Adrenal gland (tissue), 9 donors: ENCODE measurements at regions not wholly inside any gene's neighbourhood (a gene's known extent, or its start where the extent isn't known, plus 50 kb on each side); places are given as distances from the start of the nearest gene placed in this dataset.

ENCODE experiments used
- DNase-seq, 7 donors: peaks; one replicate each; pipeline ENCODE4 v3.0.0-alpha.2; 2019 to 2020
- H3K27ac ChIP-seq, 5 donors: fragments of 200-600 bp; sonication (generic) in 4 of 5; 1 replicate in 3 of 5; 2 replicates in 2 of 5; pipeline versions ENCODE4 v1.5.1 to v1.8.0; 2016 to 2020; ENCODE audit warnings: mild to moderate bottlenecking in 1 of 5
- H3K27me3 ChIP-seq: fragments of 200-600 bp; 2 replicates; pipeline ENCODE4 v1.8.0; 2021
- H3K36me3 ChIP-seq, 2 donors: fragments of 200-600 bp; replicated peaks in 1 of 2; 1 replicate in 1 of 2; 2 replicates in 1 of 2; pipeline versions ENCODE4 v1.5.1 to v1.8.0; 2018 to 2022
- H3K4me1 ChIP-seq, 2 donors: fragments of 200-600 bp; replicated peaks in 1 of 2; 1 replicate in 1 of 2; 2 replicates in 1 of 2; pipeline versions ENCODE4 v1.5.1 to v1.8.0; 2018 to 2021
- H3K4me3 ChIP-seq, 4 donors: fragments of 200-600 bp; sonication (generic) in 3 of 4; one replicate each; pipeline ENCODE4 v1.5.1; 2016 to 2018
- H3K9me3 ChIP-seq, 3 donors: fragments of 200-600 bp; sonication (generic) in 1 of 3; replicated peaks in 1 of 3; 1 replicate in 2 of 3; 2 replicates in 1 of 3; pipeline versions ENCODE4 v1.5.1 to v1.8.0; 2016 to 2021
- POLR2A ChIP-seq, 2 donors: fragments of 450-650 bp; IDR thresholded peaks; one replicate each; pipeline ENCODE4 v1.6.1; 2017; ENCODE audit warnings: antibody characterized with exemption in 2 of 2, mild to moderate bottlenecking in 2 of 2, moderate library complexity in 1 of 2
- WGBS, 4 donors: extraction: QIAGEN DNeasy Blood & Tissue Kit in 2 of 4; methylation state at CpG; one replicate each; pipeline versions ENCODE4 v1.1.5 to v1.1.7; 2013 to 2017; 5-methylcytosine and 5-hydroxymethylcytosine counted together
- intact Hi-C, 2 donors: fragments of 100-400 bp; cut with DNase I; formaldehyde crosslinking; loops; one replicate each; pipeline versions ENCODE4 v1.14.1 to v1.15.0; 2022 to 2023
- TF ChIP-seq, protein P1 (sequence below), 6 experiments: fragments of 450-650 bp in 4 of 6; fragments of 200-600 bp in 2 of 6; sonication (generic) in 1 of 6; IDR thresholded peaks; 1 replicate in 5 of 6; 2 replicates in 1 of 6; pipeline versions ENCODE4 v1.5.1 to v1.8.0; 2016 to 2021; ENCODE audit warnings: antibody characterized with exemption in 6 of 6, mild to moderate bottlenecking in 2 of 6, moderate library complexity in 1 of 6
- donor health status: healthy with polysubstance abuse.
- donor health status: Bipolar disorder and iron deficiency.
- donor health status: DM: yes; HTN: yes; CAD: no.
- donor health status: DM: no; HTN: no; CAD: no.
- donor health status: DM: no; HTN: no; CAD: no.

DNA sequence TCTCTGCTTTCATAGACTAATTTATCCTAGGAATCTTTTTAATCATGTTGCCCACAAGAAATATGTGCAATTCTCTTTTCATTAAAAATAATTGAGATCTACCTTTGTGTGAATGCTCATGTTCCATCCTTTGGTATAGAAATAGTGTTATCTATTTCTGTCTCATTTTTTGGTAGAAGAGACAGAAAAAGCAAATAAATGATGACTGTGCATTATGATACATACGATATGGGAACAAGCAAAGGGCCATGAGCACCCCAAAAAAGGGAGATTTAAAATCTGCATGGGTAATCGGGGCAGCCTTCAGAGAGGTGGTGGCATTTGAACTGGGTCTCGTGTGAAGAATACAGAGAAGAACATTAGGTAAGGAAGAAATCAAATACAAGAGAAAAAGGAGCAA, 1197.5 kb upstream of the AUTS2 start:
- DNase-seq: no peak
- 76 to 87% (median 80%) methylated on average over 3 of the region's 3 CpGs for WGBS, 4 donors
- intact Hi-C loops: no loop called here
- Histone ChIP-seq H3K27ac (no peak overlapping the region), H3K4me3 (no peak overlapping the region), H3K36me3 (no peaks in the 10 kb centered on the region), H3K4me1 (no peaks in the 10 kb centered on the region), H3K27me3 (no peaks in the 10 kb centered on the region), H3K9me3 (no peaks in the 10 kb centered on the region)
- no peak for TF ChIP-seq POLR2A (IDR thresholded peaks at IDR 0.05)
- TF ChIP-seq, protein P1, sequence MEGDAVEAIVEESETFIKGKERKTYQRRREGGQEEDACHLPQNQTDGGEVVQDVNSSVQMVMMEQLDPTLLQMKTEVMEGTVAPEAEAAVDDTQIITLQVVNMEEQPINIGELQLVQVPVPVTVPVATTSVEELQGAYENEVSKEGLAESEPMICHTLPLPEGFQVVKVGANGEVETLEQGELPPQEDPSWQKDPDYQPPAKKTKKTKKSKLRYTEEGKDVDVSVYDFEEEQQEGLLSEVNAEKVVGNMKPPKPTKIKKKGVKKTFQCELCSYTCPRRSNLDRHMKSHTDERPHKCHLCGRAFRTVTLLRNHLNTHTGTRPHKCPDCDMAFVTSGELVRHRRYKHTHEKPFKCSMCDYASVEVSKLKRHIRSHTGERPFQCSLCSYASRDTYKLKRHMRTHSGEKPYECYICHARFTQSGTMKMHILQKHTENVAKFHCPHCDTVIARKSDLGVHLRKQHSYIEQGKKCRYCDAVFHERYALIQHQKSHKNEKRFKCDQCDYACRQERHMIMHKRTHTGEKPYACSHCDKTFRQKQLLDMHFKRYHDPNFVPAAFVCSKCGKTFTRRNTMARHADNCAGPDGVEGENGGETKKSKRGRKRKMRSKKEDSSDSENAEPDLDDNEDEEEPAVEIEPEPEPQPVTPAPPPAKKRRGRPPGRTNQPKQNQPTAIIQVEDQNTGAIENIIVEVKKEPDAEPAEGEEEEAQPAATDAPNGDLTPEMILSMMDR (IDR thresholded peaks at IDR 0.05): no peak

DNA sequence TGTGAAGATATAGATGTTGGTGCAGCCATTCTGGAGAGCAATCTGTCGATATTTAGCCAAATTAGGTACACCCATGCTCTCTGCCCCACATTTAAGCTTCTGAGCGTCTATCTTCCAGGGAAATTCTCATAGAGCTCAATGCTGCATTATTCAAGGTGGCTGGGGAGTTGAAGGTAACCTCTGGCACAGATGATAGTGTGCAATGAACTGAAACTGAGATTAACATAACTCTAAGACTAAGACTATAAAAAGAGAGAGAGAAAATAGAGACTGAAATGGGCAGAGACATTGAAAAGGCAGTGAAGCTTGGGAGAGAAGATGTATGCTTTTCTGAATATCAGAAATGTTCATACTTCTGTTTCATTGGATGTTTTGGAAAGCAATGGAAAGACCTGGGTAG, 1197.0 kb upstream of the AUTS2 start:
- 63 to 79% (median 73%) methylated on average over 2 of the region's 2 CpGs for WGBS, 4 donors
- Histone ChIP-seq H3K4me1 (no peaks in the 10 kb centered on the region), H3K9me3 (no peaks in the 10 kb centered on the region), H3K27ac (no peak overlapping the region), H3K36me3 (no peaks in the 10 kb centered on the region), H3K4me3 (no peak overlapping the region), H3K27me3 (no peaks in the 10 kb centered on the region)
- intact Hi-C loops: no loop called here
- no peak for TF ChIP-seq POLR2A (IDR thresholded peaks at IDR 0.05)
- TF ChIP-seq, protein P1 (IDR thresholded peaks at IDR 0.05): no peak
- no peak for DNase-seq

DNA sequence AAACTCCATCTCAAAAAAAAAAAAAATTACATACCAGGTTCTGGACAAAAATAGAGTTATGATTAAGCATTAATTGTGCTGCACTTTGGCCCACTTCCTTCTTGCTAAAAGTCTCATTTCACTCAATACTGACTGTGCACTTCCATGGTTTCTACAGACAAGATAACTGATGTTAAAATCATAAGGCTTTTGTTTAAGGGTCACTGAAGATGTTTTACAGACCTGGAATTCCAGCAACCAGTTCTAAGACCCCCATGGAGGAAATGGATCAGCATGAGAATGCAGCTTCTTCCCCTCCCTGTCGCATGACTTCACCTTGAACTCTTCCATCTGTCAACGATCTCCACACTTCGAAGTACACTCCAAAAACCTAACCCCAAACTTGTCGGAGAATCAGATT, 1191.8 kb upstream of the AUTS2 start:
- Histone ChIP-seq H3K4me1 (no peaks in the 10 kb centered on the region), H3K27ac (no peak overlapping the region), H3K4me3 (no peak overlapping the region), H3K36me3 (no peaks in the 10 kb centered on the region), H3K9me3 (no peaks in the 10 kb centered on the region), H3K27me3 (no peaks in the 10 kb centered on the region)
- no peak for TF ChIP-seq POLR2A (IDR thresholded peaks at IDR 0.05)
- intact Hi-C loops: no loop called here
- DNase-seq: no peak
- WGBS, 4 donors: 60 to 73% (median 62%) methylated on average over 4 of the region's 4 CpGs

DNA sequence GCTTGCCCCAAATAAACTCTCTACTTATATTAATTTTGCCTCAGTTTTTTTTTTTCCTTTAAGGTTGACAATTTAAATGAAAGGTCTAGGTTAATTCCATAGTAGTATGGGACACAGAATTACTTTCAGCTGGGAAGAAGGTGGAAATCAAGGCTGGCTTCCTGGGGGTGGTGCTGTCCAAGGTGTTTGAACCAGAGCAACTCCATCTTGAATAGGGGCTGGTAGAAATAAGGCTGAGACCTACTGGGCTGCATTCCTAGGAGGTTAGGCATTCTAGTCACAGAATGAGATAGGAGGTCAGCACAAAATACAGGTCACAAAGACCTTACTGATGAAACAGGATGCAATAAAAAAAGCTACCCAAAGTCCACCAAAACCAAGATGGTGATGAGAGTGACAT, 1190.8 kb upstream of the AUTS2 start:
- TF ChIP-seq, protein P1 (IDR thresholded peaks at IDR 0.05): no peak
- no peak for TF ChIP-seq POLR2A (IDR thresholded peaks at IDR 0.05)
- Histone ChIP-seq H3K4me1 (no peaks in the 10 kb centered on the region), H3K36me3 (no peaks in the 10 kb centered on the region), H3K4me3 (no peak overlapping the region), H3K27me3 (peaks cover 3% of the 10 kb centered on the region), H3K9me3 (no peaks in the 10 kb centered on the region), H3K27ac (no peak overlapping the region)
- DNase-seq: no peak
- intact Hi-C loops: no loop called here

DNA sequence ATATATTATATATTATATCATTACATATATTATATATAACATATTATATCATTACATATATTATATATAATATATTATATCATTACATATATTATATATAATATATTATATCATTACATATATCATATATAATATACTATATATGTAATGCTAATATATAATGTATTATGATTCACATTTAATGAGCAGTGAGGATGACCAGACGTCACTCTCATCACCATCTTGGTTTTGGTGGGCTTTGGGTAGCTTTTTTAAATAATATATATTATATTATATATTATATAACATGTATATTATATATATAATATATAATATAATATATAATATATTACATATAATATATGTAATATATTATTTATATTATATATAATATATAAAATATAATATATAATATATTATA, 1189.4 kb upstream of the AUTS2 start:
- WGBS, 4 donors: 91 to 96% (median 92%) methylated on average over 1 of the region's 1 CpG
- no peak overlapping the region for H3K27ac ChIP-seq
- TF ChIP-seq, protein P1 (IDR thresholded peaks at IDR 0.05): no peak
- no peak for TF ChIP-seq POLR2A (IDR thresholded peaks at IDR 0.05)
- H3K4me1 ChIP-seq: no peaks in the 10 kb centered on the region
- peaks cover 3% of the 10 kb centered on the region for H3K27me3 ChIP-seq
- intact Hi-C loops: no loop called here
- no peaks in the 10 kb centered on the region for H3K9me3 ChIP-seq
- no peak overlapping the region for H3K4me3 ChIP-seq
- DNase-seq: no peak
- no peaks in the 10 kb centered on the region for H3K36me3 ChIP-seq
